Activated CD4-positive, alpha-beta T cell treated with anti-CD3 and anti-CD28 coated beads, Interleukin-2, amount 10 ng/mL, durations not matched to agents 24 days and 14 days (primary cell): ENCODE measurements at regions not wholly inside any gene's neighbourhood (a gene's known extent, or its start where the extent isn't known, plus 50 kb on each side); places are given as distances from the start of the nearest gene placed in this dataset.

Experiments used
- DNase-seq: peaks from one replicate; pipeline ENCODE4 v3.0.0; 2022
- H3K27ac Mint-ChIP-seq: one replicate; pipeline ENCODE4 v1.8.0; 2022; ENCODE audit warnings: mild to moderate bottlenecking, mixed read lengths
- H3K27me3 Mint-ChIP-seq: one replicate; pipeline ENCODE4 v1.8.0; 2022; ENCODE audit warnings: mixed read lengths
- H3K36me3 Mint-ChIP-seq: one replicate; pipeline ENCODE4 v1.8.0; 2022; ENCODE audit warnings: low read depth, mild to moderate bottlenecking, mixed read lengths
- H3K4me1 Mint-ChIP-seq: one replicate; pipeline ENCODE4 v1.8.0; 2021; ENCODE audit warnings: mixed read lengths
- H3K4me3 Mint-ChIP-seq: one replicate; pipeline ENCODE4 v1.8.0; 2022; ENCODE audit warnings: mild to moderate bottlenecking, moderate library complexity, mixed read lengths
- H3K9me3 Mint-ChIP-seq: one replicate; pipeline ENCODE4 v1.8.0; 2021; ENCODE audit warnings: mixed read lengths
- intact Hi-C: fragments of 100-400 bp; cut with micrococcal nuclease; formaldehyde crosslinking; loops from one replicate; pipeline ENCODE4 v1.15.1; 2023

GRCh38 chr16:76800196-76800595 lies 390.8 kb upstream of the MON1B start:
- DNase-seq, result no peak
- intact Hi-C loops, result no loop called here
- Mint-ChIP-seq H3K4me3 (no peak overlapping the region), H3K36me3 (no peaks in the 10 kb centered on the region), H3K4me1 (no peaks in the 10 kb centered on the region), H3K27me3 (no peaks in the 10 kb centered on the region), H3K9me3 (no peaks in the 10 kb centered on the region), H3K27ac (no peak overlapping the region)

GRCh38 chr16:76801357-76801756 lies 389.6 kb upstream of the MON1B start:
- no peak overlapping the region for H3K4me3 Mint-ChIP-seq
- H3K9me3 Mint-ChIP-seq, result no peaks in the 10 kb centered on the region
- no peak for DNase-seq
- no peaks in the 10 kb centered on the region for H3K36me3 Mint-ChIP-seq
- H3K27me3 Mint-ChIP-seq, result no peaks in the 10 kb centered on the region
- intact Hi-C loops, result no loop called here
- no peaks in the 10 kb centered on the region for H3K4me1 Mint-ChIP-seq
- H3K27ac Mint-ChIP-seq, result no peak overlapping the region

GRCh38 chr16:76816475-76816874 lies 374.5 kb upstream of the MON1B start:
- Mint-ChIP-seq H3K9me3 (peaks cover 8% of the 10 kb centered on the region), H3K27me3 (no peaks in the 10 kb centered on the region), H3K36me3 (no peaks in the 10 kb centered on the region), H3K4me1 (no peaks in the 10 kb centered on the region), H3K4me3 (no peak overlapping the region), H3K27ac (no peak overlapping the region)
- DNase-seq, result no peak
- intact Hi-C loops, result no loop called here

- Mint-ChIP-seq H3K4me1 (no peaks in the 10 kb centered on the region), H3K9me3 (peaks cover 8% of the 10 kb centered on the region), H3K27ac (no peak overlapping the region), H3K4me3 (no peak overlapping the region), H3K27me3 (no peaks in the 10 kb centered on the region), H3K36me3 (no peaks in the 10 kb centered on the region)
- intact Hi-C loops, result no loop called here
- DNase-seq, result no peak
Measured at GRCh38 chr16:76818606-76819181, 372.3 kb upstream of the MON1B start.

GRCh38 chr16:76819226-76819916 lies 371.6 kb upstream of the MON1B start:
- intact Hi-C loops, result no loop called here
- DNase-seq, result no peak
- Mint-ChIP-seq H3K27ac (no peak overlapping the region), H3K36me3 (no peaks in the 10 kb centered on the region), H3K27me3 (no peaks in the 10 kb centered on the region), H3K4me3 (no peak overlapping the region), H3K4me1 (no peaks in the 10 kb centered on the region), H3K9me3 (peaks cover 5% of the 10 kb centered on the region)

- Mint-ChIP-seq H3K36me3 (no peaks in the 10 kb centered on the region), H3K4me1 (no peaks in the 10 kb centered on the region), H3K9me3 (no peaks in the 10 kb centered on the region), H3K4me3 (no peak overlapping the region), H3K27ac (no peak overlapping the region), H3K27me3 (no peaks in the 10 kb centered on the region)
- DNase-seq, result no peak
- intact Hi-C loops, result no loop called here
Measured at GRCh38 chr16:76824221-76824620, 366.8 kb upstream of the MON1B start.

- H3K36me3 Mint-ChIP-seq, result no peaks in the 10 kb centered on the region
- H3K9me3 Mint-ChIP-seq, result no peaks in the 10 kb centered on the region
- no peak for DNase-seq
- H3K4me3 Mint-ChIP-seq, result no peak overlapping the region
- H3K27me3 Mint-ChIP-seq, result no peaks in the 10 kb centered on the region
- no peak overlapping the region for H3K27ac Mint-ChIP-seq
- intact Hi-C loops, result no loop called here
- H3K4me1 Mint-ChIP-seq, result no peaks in the 10 kb centered on the region
Measured at GRCh38 chr16:76824791-76825190, 366.2 kb upstream of the MON1B start.

GRCh38 chr16:76835339-76835738 lies 355.7 kb upstream of the MON1B start:
- no peak overlapping the region for H3K4me3 Mint-ChIP-seq
- no peak for DNase-seq
- intact Hi-C loops, result no loop called here
- H3K36me3 Mint-ChIP-seq, result no peaks in the 10 kb centered on the region
- H3K9me3 Mint-ChIP-seq, result no peaks in the 10 kb centered on the region
- H3K4me1 Mint-ChIP-seq, result no peaks in the 10 kb centered on the region
- no peaks in the 10 kb centered on the region for H3K27me3 Mint-ChIP-seq
- no peak overlapping the region for H3K27ac Mint-ChIP-seq

GRCh38 chr16:76835779-76836300 lies 355.1 kb upstream of the MON1B start:
- H3K4me3 Mint-ChIP-seq, result no peak overlapping the region
- no peak overlapping the region for H3K27ac Mint-ChIP-seq
- no peaks in the 10 kb centered on the region for H3K36me3 Mint-ChIP-seq
- no peaks in the 10 kb centered on the region for H3K4me1 Mint-ChIP-seq
- intact Hi-C loops, result no loop called here
- H3K27me3 Mint-ChIP-seq, result no peaks in the 10 kb centered on the region
- no peaks in the 10 kb centered on the region for H3K9me3 Mint-ChIP-seq
- DNase-seq, result no peak

- H3K4me3 Mint-ChIP-seq, result no peak overlapping the region
- no peak for DNase-seq
- no peaks in the 10 kb centered on the region for H3K36me3 Mint-ChIP-seq
- H3K27ac Mint-ChIP-seq, result no peak overlapping the region
- no peaks in the 10 kb centered on the region for H3K4me1 Mint-ChIP-seq
- intact Hi-C loops, result no loop called here
- H3K27me3 Mint-ChIP-seq, result no peaks in the 10 kb centered on the region
- peaks cover 5% of the 10 kb centered on the region for H3K9me3 Mint-ChIP-seq
Measured at GRCh38 chr16:76837872-76838271, 353.1 kb upstream of the MON1B start.

- no peaks in the 10 kb centered on the region for H3K27me3 Mint-ChIP-seq
- no peak overlapping the region for H3K4me3 Mint-ChIP-seq
- H3K9me3 Mint-ChIP-seq, result peaks cover under 1% of the 10 kb centered on the region
- no peaks in the 10 kb centered on the region for H3K4me1 Mint-ChIP-seq
- intact Hi-C loops, result no loop called here
- H3K36me3 Mint-ChIP-seq, result no peaks in the 10 kb centered on the region
- no peak overlapping the region for H3K27ac Mint-ChIP-seq
- no peak for DNase-seq
Measured at GRCh38 chr16:76854234-76854633, 336.8 kb upstream of the MON1B start.

GRCh38 chr16:76856112-76856511 lies 334.9 kb upstream of the MON1B start:
- H3K9me3 Mint-ChIP-seq, result peaks cover 4% of the 10 kb centered on the region
- no peaks in the 10 kb centered on the region for H3K27me3 Mint-ChIP-seq
- no peaks in the 10 kb centered on the region for H3K36me3 Mint-ChIP-seq
- H3K4me3 Mint-ChIP-seq, result no peak overlapping the region
- H3K27ac Mint-ChIP-seq, result no peak overlapping the region
- H3K4me1 Mint-ChIP-seq, result no peaks in the 10 kb centered on the region
- intact Hi-C loops, result no loop called here
- no peak for DNase-seq

GRCh38 chr16:76857402-76857801 lies 333.6 kb upstream of the MON1B start:
- no peak for DNase-seq
- Mint-ChIP-seq H3K4me3 (no peak overlapping the region), H3K27ac (no peak overlapping the region), H3K4me1 (no peaks in the 10 kb centered on the region), H3K36me3 (no peaks in the 10 kb centered on the region), H3K9me3 (peaks cover 4% of the 10 kb centered on the region), H3K27me3 (no peaks in the 10 kb centered on the region)
- intact Hi-C loops, result no loop called here

GRCh38 chr16:76862901-76863300 lies 328.1 kb upstream of the MON1B start:
- Mint-ChIP-seq H3K4me1 (no peaks in the 10 kb centered on the region), H3K9me3 (peaks cover 4% of the 10 kb centered on the region), H3K4me3 (no peak overlapping the region), H3K27me3 (no peaks in the 10 kb centered on the region), H3K27ac (no peak overlapping the region), H3K36me3 (no peaks in the 10 kb centered on the region)
- intact Hi-C loops, result no loop called here
- DNase-seq, result no peak

- Mint-ChIP-seq H3K27ac (no peak overlapping the region), H3K4me1 (no peaks in the 10 kb centered on the region), H3K9me3 (no peaks in the 10 kb centered on the region), H3K27me3 (no peaks in the 10 kb centered on the region), H3K4me3 (no peak overlapping the region), H3K36me3 (no peaks in the 10 kb centered on the region)
- intact Hi-C loops, result no loop called here
- DNase-seq, result no peak
Measured at GRCh38 chr16:76866994-76867393, 324.0 kb upstream of the MON1B start.
